Caco-2 (cell line): ENCODE measurements at regions not wholly inside any gene's neighbourhood (a gene's known extent, or its start where the extent isn't known, plus 50 kb on each side); places are given as distances from the start of the nearest gene placed in this dataset.

Experiments used
- BruUV-seq: library from RNA; stranded (reverse); fragments of 400-500 nt; replicated peaks from 2 replicates; lab custom pipeline; 2021; lab: Mats Ljungman, UMichigan
- CTCF ChIA-PET: fragments of 300-600 bp; sonication (Branson Sonifier 250); formaldehyde crosslinking; loops from one replicate; lab custom pipeline; 2022; ENCODE audit warnings: antibody characterized with exemption; lab: Charles Lee
- POLR2A ChIA-PET: fragments of 300-600 bp; sonication (Branson Sonifier 250); formaldehyde crosslinking; loops from one replicate; lab custom pipeline; 2022; ENCODE audit warnings: antibody characterized with exemption; lab: Charles Lee
- DNase-seq, 2 experiments: peaks; one replicate each; pipeline versions ENCODE4 v3.0.0 to v3.0.0-alpha.2; 2020 to 2022
- H3K27me3 ChIP-seq: replicated peaks from 2 replicates; pipeline ENCODE4 v1.6.0; 2011; ENCODE audit warnings: low read length; ENCODE audit not compliant: control insufficient read depth, insufficient read depth
- H3K36me3 ChIP-seq: 2 replicates; pipeline ENCODE4 v1.5.1; 2011; ENCODE audit warnings: low read length; ENCODE audit not compliant: control insufficient read depth, insufficient read depth
- H3K4me1 ChIP-seq: fragments of 250-450 bp; sonication (Bioruptor Pico); 2 replicates; pipeline ENCODE4 v1.5.1; 2020; ENCODE audit warnings: mild to moderate bottlenecking
- H3K4me3 ChIP-seq: 2 replicates; pipeline ENCODE4 v1.5.1; 2011; ENCODE audit warnings: low read depth, mild to moderate bottlenecking, control low read depth, low read length
- H3K9me3 ChIP-seq: fragments of 250-450 bp; sonication (Bioruptor Pico); 2 replicates; pipeline ENCODE4 v1.5.1; 2020; ENCODE audit warnings: mild to moderate bottlenecking, moderate library complexity
- H3K27ac Mint-ChIP-seq: one replicate; pipeline ENCODE4 v1.8.0; 2022; ENCODE audit warnings: mixed read lengths; ENCODE audit not compliant: unreplicated experiment
- H3K27me3 Mint-ChIP-seq: one replicate; pipeline ENCODE4 v1.8.0; 2022; ENCODE audit warnings: mixed read lengths; ENCODE audit not compliant: insufficient read depth, unreplicated experiment
- H3K36me3 Mint-ChIP-seq: one replicate; pipeline ENCODE4 v1.8.0; 2022; ENCODE audit warnings: mild to moderate bottlenecking, mixed read lengths; ENCODE audit not compliant: insufficient read depth, unreplicated experiment
- H3K4me1 Mint-ChIP-seq: one replicate; pipeline ENCODE4 v1.8.0; 2022; ENCODE audit warnings: low read depth, mixed read lengths; ENCODE audit not compliant: unreplicated experiment
- H3K4me3 Mint-ChIP-seq: one replicate; pipeline ENCODE4 v1.8.0; 2022; ENCODE audit warnings: mild to moderate bottlenecking, moderate library complexity, mixed read lengths; ENCODE audit not compliant: unreplicated experiment
- H3K9me3 Mint-ChIP-seq: one replicate; pipeline ENCODE4 v1.8.0; 2022; ENCODE audit warnings: mixed read lengths; ENCODE audit not compliant: unreplicated experiment
- CTCF ChIP-seq, 2 experiments: fragments of 200-600 bp in 1 of 2; IDR thresholded peaks; 1 replicate in 1 of 2; 2 replicates in 1 of 2; pipeline versions ENCODE4 v1.5.1 to v1.8.0; 2011 to 2022; ENCODE audit warnings: antibody characterized with exemption in 1 of 2, control low read depth in 1 of 2, inconsistent platforms in 1 of 2, low read depth in 1 of 2, low read length in 1 of 2, mild to moderate bottlenecking in 1 of 2, moderate library complexity in 1 of 2; ENCODE audit not compliant: insufficient read depth in 1 of 2, severe bottlenecking in 1 of 2, unreplicated experiment in 1 of 2
- intact Hi-C: fragments of 100-400 bp; cut with micrococcal nuclease; formaldehyde crosslinking; loops from one replicate; pipeline ENCODE4 v1.10.0; 2022; ENCODE audit not compliant: unreplicated experiment

GRCh38 chr9:113654605-113655428 lies 191.3 kb downstream of the RGS3 start:
- ChIA-PET POLR2A (no interaction called here), CTCF (interaction anchor here (0.6 to 6.9 kb wide), 10 partner anchors 20 to 634 kb away, joined by 3 to 191 read pairs (median 5); partner anchors contain the start of genes C9orf43 and POLE3)
- H3K9me3 Mint-ChIP-seq = no peaks in the 10 kb centered on the region
- no peak for DNase-seq
- H3K27me3 ChIP-seq = no peaks in the 10 kb centered on the region
- no peaks in the 10 kb centered on the region for H3K36me3 Mint-ChIP-seq
- no peaks in the 10 kb centered on the region for H3K36me3 ChIP-seq
- BruUV-seq = no TSS peak
- H3K4me1 ChIP-seq = no peaks in the 10 kb centered on the region; the same call in 1 of the 2 replicates
- TF ChIP-seq CTCF (IDR thresholded peaks at IDR 0.05; ENCODE audit: insufficient read depth in 1 of 2, low read depth in 1 of 2, low read length in 1 of 2, severe bottlenecking in 1 of 2, unreplicated experiment in 1 of 2) = no peak
- H3K27me3 Mint-ChIP-seq = peaks cover 2% of the 10 kb centered on the region
- H3K27ac Mint-ChIP-seq = peak overlapping the region; percentile 43
- no peak overlapping the region for H3K4me3 ChIP-seq
- intact Hi-C loops = loop anchor here (1.0 to 10.0 kb wide), 4 partner anchors 53 to 207 kb away; no protein-coding TSS in a partner anchor
- no peaks in the 10 kb centered on the region for H3K4me1 Mint-ChIP-seq
- no peaks in the 10 kb centered on the region for H3K9me3 ChIP-seq
- no peak overlapping the region for H3K4me3 Mint-ChIP-seq

DNA sequence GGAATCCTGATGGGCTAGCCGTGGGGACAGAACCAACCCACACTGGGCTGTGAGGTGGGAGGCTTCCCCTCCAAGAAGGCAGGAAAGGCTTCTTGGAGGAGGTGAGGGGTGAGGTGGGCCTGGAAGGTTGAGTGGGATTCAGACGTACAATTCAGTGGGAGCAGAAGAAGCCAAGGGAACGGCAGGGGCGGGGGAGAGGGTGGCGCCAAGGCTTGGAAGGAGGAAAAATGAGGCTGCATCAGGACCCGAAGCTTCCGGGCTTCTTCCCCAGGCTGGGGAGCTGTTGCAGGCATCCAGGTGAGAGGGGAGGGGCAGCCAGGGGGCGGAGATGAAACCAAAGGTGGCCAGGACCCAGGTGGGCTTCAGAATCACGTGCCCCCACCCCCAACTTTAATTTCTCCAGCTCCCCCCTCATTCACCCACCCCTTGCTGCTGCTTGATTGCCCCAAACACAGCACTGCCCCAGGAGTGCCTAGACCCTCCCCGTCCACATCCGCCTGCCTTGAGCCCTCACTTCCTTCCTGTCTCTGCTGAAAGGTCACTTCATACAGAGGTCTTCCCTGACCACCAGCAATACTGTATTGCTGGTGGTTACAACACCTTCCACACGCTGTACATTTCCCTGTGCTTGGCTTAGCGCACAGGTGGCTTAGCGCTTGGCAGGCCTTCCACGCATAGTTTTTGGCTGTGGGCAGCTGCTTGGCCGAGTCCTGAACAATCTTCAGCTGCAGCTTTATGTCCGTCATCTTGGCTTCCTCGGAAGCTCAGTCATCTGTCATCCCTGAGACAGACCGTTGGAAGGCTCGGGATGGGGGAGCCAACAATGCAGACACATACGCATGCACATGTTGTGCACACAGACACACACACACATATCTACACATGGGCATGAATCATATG lies 193.5 kb downstream of the RGS3 start:
- TF ChIP-seq CTCF (IDR thresholded peaks at IDR 0.05; ENCODE audit: insufficient read depth in 1 of 2, low read depth in 1 of 2, low read length in 1 of 2, severe bottlenecking in 1 of 2, unreplicated experiment in 1 of 2) = no peak
- H3K27ac Mint-ChIP-seq = no peak overlapping the region
- no TSS peak for BruUV-seq

More for the DNA sequence above, 193.5 kb downstream of the RGS3 start:
- H3K4me3 Mint-ChIP-seq = no peak overlapping the region
- CTCF ChIA-PET = interaction anchor here (0.6 to 6.9 kb wide), 18 partner anchors 16 to 506 kb away, joined by 3 to 191 read pairs (median 4); partner anchors contain the start of genes ALAD, C9orf43, CDC26 and FKBP15
- H3K9me3 Mint-ChIP-seq = no peaks in the 10 kb centered on the region
- intact Hi-C loops = loop anchor here (10.0 kb wide), 1 partner anchor 132 kb away; no protein-coding TSS in a partner anchor
- H3K4me3 ChIP-seq = no peak overlapping the region
- H3K4me1 ChIP-seq = no peaks in the 10 kb centered on the region; the same call in 1 of the 2 replicates
- DNase-seq = peak in 1 of 2 experiments; percentile 21
- POLR2A ChIA-PET = interaction anchor here (0.6 kb wide), 1 partner anchor 16 kb away, joined by 3 read pairs; no protein-coding TSS in a partner anchor
- no peaks in the 10 kb centered on the region for H3K27me3 ChIP-seq
- H3K9me3 ChIP-seq = no peaks in the 10 kb centered on the region
- H3K36me3 ChIP-seq = no peaks in the 10 kb centered on the region
- H3K36me3 Mint-ChIP-seq = no peaks in the 10 kb centered on the region
- H3K27me3 Mint-ChIP-seq = peaks cover 7% of the 10 kb centered on the region
- H3K4me1 Mint-ChIP-seq = no peaks in the 10 kb centered on the region
